ENCODE measurements at regions not wholly inside any gene's neighbourhood (a gene's known extent, or its start where the extent isn't known, plus 50 kb on each side); places are given as distances from the start of the nearest gene placed in this dataset.

DNA sequence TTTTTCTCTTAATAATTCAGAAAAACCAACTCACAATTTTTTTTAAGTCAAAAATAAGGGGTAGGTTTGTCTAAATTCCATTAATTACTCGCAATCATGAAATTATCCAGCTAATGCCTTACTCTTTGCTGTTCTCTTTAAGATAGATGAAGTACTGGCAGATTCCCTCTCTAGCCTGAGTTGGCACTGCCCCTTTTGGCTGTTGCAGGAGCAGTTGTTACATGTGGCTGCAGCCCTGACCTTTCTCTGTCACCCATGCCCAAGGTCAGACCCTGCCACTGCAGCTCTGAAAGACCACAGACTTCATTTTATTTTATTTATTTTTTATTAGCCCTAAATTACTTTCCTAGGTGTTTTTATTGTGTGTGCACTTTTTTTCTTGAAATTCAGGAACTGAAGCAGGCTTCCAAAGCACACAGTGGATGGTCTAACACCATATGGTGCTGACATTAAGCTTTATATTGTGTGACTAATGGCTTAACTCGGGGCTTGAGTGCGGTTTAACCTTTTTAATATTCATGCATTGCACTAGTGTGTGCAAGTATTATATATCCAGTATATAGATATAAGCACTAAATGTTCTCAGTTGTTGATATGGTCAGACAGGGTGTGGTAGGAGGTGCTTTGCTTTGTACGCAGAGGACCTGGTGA lies 313.0 kb downstream of the CDH2 start:
- no peaks in the 10 kb centered on the region for H3K4me1 ChIP-seq (ENCODE audit: control insufficient read depth, extremely low read depth, insufficient read depth, low read length)
- DNase-seq (ENCODE audit: low read depth, low spot score), result no peak
- no peaks in the 10 kb centered on the region for H4K20me1 ChIP-seq (replicated peaks; ENCODE audit: control insufficient read depth, extremely low read depth, insufficient read depth, low read length)
- no peaks in the 10 kb centered on the region for H3K36me3 ChIP-seq (ENCODE audit: control insufficient read depth in 2 of 2, extremely low read depth in 1 of 2, insufficient read depth in 2 of 2, low read length in 2 of 2)
- no peak overlapping the region for H3K4me3 ChIP-seq (replicated peaks in 1 of 3; ENCODE audit: insufficient read depth in 1 of 3, low read depth in 1 of 3, low read length in 3 of 3)
- H3K4me2 ChIP-seq (ENCODE audit: insufficient read depth, low read length), result no peak overlapping the region
- FAIRE-seq, result no peak
- H3K9me1 ChIP-seq (replicated peaks; ENCODE audit: control insufficient read depth, extremely low read depth, insufficient read depth, low read length), result no peaks in the 10 kb centered on the region
- TF ChIP-seq JUN (IDR thresholded peaks at IDR 0.05; ENCODE audit: borderline replicate concordance, insufficient read depth, insufficient read length, low read depth) (no peak), FOS (IDR thresholded peaks at IDR 0.05; ENCODE audit: borderline replicate concordance, insufficient read depth, low read length) (no peak), POLR2AphosphoS5 (IDR thresholded peaks at IDR 0.05; ENCODE audit: insufficient read depth, low read depth, low read length) (no peak), MAX (IDR thresholded peaks at IDR 0.05; ENCODE audit: insufficient read depth, insufficient read length) (no peak), GATA2 (IDR thresholded peaks at IDR 0.05; ENCODE audit: insufficient read depth, insufficient read length, low read depth, low read length) (no peak), EZH2 (IDR thresholded peaks at IDR 0.05; ENCODE audit: borderline replicate concordance, low read depth, low read length, severe bottlenecking) (no peak)
- TF ChIP-seq, protein P1, sequence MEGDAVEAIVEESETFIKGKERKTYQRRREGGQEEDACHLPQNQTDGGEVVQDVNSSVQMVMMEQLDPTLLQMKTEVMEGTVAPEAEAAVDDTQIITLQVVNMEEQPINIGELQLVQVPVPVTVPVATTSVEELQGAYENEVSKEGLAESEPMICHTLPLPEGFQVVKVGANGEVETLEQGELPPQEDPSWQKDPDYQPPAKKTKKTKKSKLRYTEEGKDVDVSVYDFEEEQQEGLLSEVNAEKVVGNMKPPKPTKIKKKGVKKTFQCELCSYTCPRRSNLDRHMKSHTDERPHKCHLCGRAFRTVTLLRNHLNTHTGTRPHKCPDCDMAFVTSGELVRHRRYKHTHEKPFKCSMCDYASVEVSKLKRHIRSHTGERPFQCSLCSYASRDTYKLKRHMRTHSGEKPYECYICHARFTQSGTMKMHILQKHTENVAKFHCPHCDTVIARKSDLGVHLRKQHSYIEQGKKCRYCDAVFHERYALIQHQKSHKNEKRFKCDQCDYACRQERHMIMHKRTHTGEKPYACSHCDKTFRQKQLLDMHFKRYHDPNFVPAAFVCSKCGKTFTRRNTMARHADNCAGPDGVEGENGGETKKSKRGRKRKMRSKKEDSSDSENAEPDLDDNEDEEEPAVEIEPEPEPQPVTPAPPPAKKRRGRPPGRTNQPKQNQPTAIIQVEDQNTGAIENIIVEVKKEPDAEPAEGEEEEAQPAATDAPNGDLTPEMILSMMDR (IDR thresholded peaks at IDR 0.05; ENCODE audit: extremely low read depth in 1 of 2, insufficient read depth in 1 of 2, low read depth in 1 of 2, low read length in 2 of 2), result no peak
- dilution Hi-C loops (cut with MboI; ENCODE audit: extremely low pct_ligation_motif_present, low sequenced_read_pairs) (no loop called here), intact Hi-C loops (cut with micrococcal nuclease) (no loop called here)
- ChIA-PET CTCF (interaction anchor here (1.3 kb wide), 1 partner anchor 10 kb away, joined by 5 read pairs; no protein-coding TSS in a partner anchor), POLR2A (no interaction called here)
- H3K9ac ChIP-seq (replicated peaks; ENCODE audit: extremely low read depth, insufficient read depth, low read length), result no peak overlapping the region
- H2AFZ ChIP-seq (ENCODE audit: low read depth, low read length), result no peak overlapping the region
- H3K27ac ChIP-seq (ENCODE audit: insufficient read depth, low read depth, low read length), result no peak overlapping the region
- H3K79me2 ChIP-seq (ENCODE audit: control insufficient read depth, insufficient read depth, low read length), result no peaks in the 10 kb centered on the region
- no TSS peak for BruUV-seq (replicated peaks)
- no peaks in the 10 kb centered on the region for H3K9me3 ChIP-seq (replicated peaks; ENCODE audit: control insufficient read depth, insufficient read depth, low read length)
- H3K27me3 ChIP-seq (ENCODE audit: control insufficient read depth in 2 of 2, insufficient read depth in 2 of 2, low read length in 2 of 2), result no peaks in the 10 kb centered on the region
